ENCODE measurements at regions not wholly inside any gene's neighbourhood (a gene's known extent, or its start where the extent isn't known, plus 50 kb on each side); places are given as distances from the start of the nearest gene placed in this dataset.

- TF ChIP-seq ZBTB33 (IDR thresholded peaks at IDR 0.05; ENCODE audit: borderline replicate concordance, low read depth) (no peak), EP300 (IDR thresholded peaks at IDR 0.05; ENCODE audit: borderline replicate concordance in 1 of 2, low read depth in 1 of 2, low read length in 1 of 2) (no peak), POLR2AphosphoS5 (IDR thresholded peaks at IDR 0.05; ENCODE audit: low read depth, low read length) (no peak)
- TF ChIP-seq, protein P1, sequence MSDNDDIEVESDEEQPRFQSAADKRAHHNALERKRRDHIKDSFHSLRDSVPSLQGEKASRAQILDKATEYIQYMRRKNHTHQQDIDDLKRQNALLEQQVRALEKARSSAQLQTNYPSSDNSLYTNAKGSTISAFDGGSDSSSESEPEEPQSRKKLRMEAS (IDR thresholded peaks at IDR 0.05; ENCODE audit: low read depth) = no peak
- TF ChIP-seq, protein P2, sequence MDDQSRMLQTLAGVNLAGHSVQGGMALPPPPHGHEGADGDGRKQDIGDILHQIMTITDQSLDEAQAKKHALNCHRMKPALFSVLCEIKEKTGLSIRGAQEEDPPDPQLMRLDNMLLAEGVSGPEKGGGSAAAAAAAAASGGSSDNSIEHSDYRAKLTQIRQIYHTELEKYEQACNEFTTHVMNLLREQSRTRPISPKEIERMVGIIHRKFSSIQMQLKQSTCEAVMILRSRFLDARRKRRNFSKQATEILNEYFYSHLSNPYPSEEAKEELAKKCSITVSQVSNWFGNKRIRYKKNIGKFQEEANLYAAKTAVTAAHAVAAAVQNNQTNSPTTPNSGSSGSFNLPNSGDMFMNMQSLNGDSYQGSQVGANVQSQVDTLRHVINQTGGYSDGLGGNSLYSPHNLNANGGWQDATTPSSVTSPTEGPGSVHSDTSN (IDR thresholded peaks at IDR 0.05) = no peak
Observed at GRCh38 chr6:3644739-3645012, 106.8 kb downstream of the PXDC1 start (continued).

DNA sequence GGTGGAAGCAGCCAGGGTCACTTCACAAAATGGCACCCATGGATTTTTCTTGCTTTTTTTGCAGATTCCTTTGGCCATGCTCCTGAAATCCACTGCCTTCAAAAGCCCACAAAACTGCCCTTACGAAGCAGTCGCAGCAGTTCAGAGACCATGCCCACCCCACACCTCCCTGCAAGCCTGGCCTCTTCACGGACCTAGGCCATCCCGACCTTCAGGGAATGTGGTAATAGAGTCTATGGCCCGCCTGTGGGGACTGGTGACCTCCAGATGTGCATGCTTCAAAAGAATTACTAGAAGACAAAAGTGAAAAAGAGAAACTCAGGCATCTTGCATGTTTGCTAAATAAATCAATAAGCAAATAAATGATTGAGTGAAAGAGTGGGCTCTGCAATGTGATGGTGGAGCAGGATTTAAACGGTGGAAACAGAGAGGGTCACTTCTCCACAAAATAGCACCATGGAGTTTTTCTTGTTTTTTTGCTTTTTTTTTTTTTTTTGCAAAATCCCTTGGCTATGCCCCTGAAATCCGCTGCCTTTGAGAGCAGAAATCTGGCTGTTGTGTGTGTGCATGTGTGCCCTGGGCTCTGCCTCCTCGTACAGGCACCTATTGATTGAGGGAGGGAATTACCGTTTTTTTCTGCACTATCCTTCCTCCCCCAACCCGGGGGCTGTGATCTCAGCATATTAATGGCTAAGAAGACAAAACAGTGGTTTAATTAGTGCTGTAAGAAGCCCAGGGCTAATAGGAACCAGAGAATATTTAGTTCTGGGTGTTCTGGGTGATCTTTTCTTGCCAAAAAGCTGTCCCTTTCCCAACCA lies 107.4 kb downstream of the PXDC1 start:
- Histone ChIP-seq H3K79me2 (ENCODE audit: insufficient read depth) (no peaks in the 10 kb centered on the region), H3K4me1 (ENCODE audit: control insufficient read depth in 1 of 2, insufficient read depth in 2 of 2, low read depth in 1 of 2, low read length in 1 of 2) (no peaks in the 10 kb centered on the region), H2AFZ (ENCODE audit: low read depth) (no peak overlapping the region), H3K4me2 (no peak overlapping the region), H3K36me3 (replicated peaks in 1 of 2; ENCODE audit: control insufficient read depth in 1 of 2, insufficient read depth in 2 of 2, low read length in 1 of 2) (no peaks in the 10 kb centered on the region), H3K9ac (no peak overlapping the region), H3K27me3 (ENCODE audit: insufficient read depth) (peaks cover 10% of the 10 kb centered on the region; the same call in 1 of the 2 replicates), H3K9me3 (no peaks in the 10 kb centered on the region), H4K20me1 (ENCODE audit: insufficient read depth) (no peaks in the 10 kb centered on the region), H3K4me3 (ENCODE audit: low read depth in 2 of 2, low read length in 1 of 2) (no peak overlapping the region), H3K27ac (ENCODE audit: low read depth in 2 of 2, low read length in 1 of 2) (no peak overlapping the region), H3K9me2 (no peaks in the 10 kb centered on the region; the same call in 1 of the 2 replicates), H3F3A (replicated peaks; ENCODE audit: insufficient read depth) (no peaks in the 10 kb centered on the region)
- ChIA-PET CTCF (no interaction called here), POLR2A (no interaction called here)
- TF ChIP-seq TAF1 (IDR thresholded peaks at IDR 0.05; ENCODE audit: borderline replicate concordance, low read depth, low read length) (no peak), MEF2A (IDR thresholded peaks at IDR 0.05; ENCODE audit: borderline replicate concordance, low read depth) (no peak), RAD21 (IDR thresholded peaks at IDR 0.05; ENCODE audit: low read length) (no peak), RCOR1 (IDR thresholded peaks at IDR 0.05; ENCODE audit: low read length) (no peak), GATA2 (CRISPR knock-in tag; IDR thresholded peaks at IDR 0.05) (no peak), TCF12 (IDR thresholded peaks at IDR 0.05) (no peak), POLR2AphosphoS5 (IDR thresholded peaks at IDR 0.05; ENCODE audit: low read depth, low read length) (no peak), FOSL2 (IDR thresholded peaks at IDR 0.05; ENCODE audit: borderline replicate concordance, low read depth) (no peak), SIN3A (IDR thresholded peaks at IDR 0.05; ENCODE audit: borderline replicate concordance, low read depth, low read length) (no peak), USF1 (IDR thresholded peaks at IDR 0.05; ENCODE audit: borderline replicate concordance, low read depth) (no peak), ZBTB33 (IDR thresholded peaks at IDR 0.05; ENCODE audit: borderline replicate concordance, low read depth) (no peak), FOXJ3 (CRISPR knock-in tag; IDR thresholded peaks at IDR 0.05) (no peak), NRF1 (IDR thresholded peaks at IDR 0.05; ENCODE audit: low read depth, low read length) (no peak), CHD2 (IDR thresholded peaks at IDR 0.05; ENCODE audit: low read length, partially characterized antibody) (no peak), TEAD4 (IDR thresholded peaks at IDR 0.05; ENCODE audit: borderline replicate concordance, insufficient read depth) (no peak)
- TF ChIP-seq, protein P3, sequence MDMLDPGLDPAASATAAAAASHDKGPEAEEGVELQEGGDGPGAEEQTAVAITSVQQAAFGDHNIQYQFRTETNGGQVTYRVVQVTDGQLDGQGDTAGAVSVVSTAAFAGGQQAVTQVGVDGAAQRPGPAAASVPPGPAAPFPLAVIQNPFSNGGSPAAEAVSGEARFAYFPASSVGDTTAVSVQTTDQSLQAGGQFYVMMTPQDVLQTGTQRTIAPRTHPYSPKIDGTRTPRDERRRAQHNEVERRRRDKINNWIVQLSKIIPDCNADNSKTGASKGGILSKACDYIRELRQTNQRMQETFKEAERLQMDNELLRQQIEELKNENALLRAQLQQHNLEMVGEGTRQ (IDR thresholded peaks at IDR 0.05; ENCODE audit: borderline replicate concordance, low read depth, low read length) = no peak
- WGBS (ENCODE audit: low lambda C conversion rate) = 29% methylated on average over 10 of the region's 10 CpGs
- DNase-seq = no peak

Measured in SK-N-SH (cell line).